ENCODE measurements at regions not wholly inside any gene's neighbourhood (a gene's known extent, or its start where the extent isn't known, plus 50 kb on each side); places are given as distances from the start of the nearest gene placed in this dataset.
"Not testable (repeated sequence)": the region's sequence is repeated elsewhere in the genome, so short reads cannot be mapped to it uniquely, and the experiment has no call there.

GRCh38 chr5:99187611-99188010 lies 258.8 kb upstream of the CHD1 start:
- DNase-seq (ENCODE audit: low read depth), result no peak
- TF ChIP-seq CTCF (conservative IDR thresholded peaks at IDR 0.05; ENCODE audit: low read depth, low read length), result no peak
- H3K4me3 ChIP-seq (ENCODE audit: low read depth, low read length), result no peak overlapping the region

DNA sequence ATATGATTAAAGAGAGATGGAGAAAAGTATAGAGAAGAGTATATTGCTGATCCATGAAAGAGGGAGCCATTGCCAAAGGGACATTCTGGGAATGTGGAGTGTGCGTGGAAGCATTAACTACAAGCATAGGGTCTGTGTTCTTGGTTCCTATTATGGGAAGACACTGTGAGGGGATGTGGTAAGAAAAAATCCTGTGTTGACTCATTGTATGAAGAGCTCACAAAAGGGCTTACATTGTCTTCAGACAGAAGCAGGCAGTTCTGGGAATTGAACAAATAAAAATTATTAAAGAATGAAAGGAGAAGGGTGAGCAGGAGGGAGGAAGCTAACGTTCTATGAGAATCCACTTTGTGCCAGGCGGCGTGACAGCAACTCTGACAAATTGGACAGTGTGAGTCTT lies 250.4 kb upstream of the CHD1 start:
- H3K4me3 ChIP-seq (ENCODE audit: low read depth, low read length), result no peak overlapping the region
- no peak for DNase-seq (ENCODE audit: low read depth)
- no peak for TF ChIP-seq CTCF (conservative IDR thresholded peaks at IDR 0.05; ENCODE audit: low read depth, low read length)

GRCh38 chr5:99177796-99178195 lies 249.0 kb upstream of the CHD1 start:
- DNase-seq (ENCODE audit: low read depth), result no peak
- no peak for TF ChIP-seq CTCF (conservative IDR thresholded peaks at IDR 0.05; ENCODE audit: low read depth, low read length)
- H3K4me3 ChIP-seq (ENCODE audit: low read depth, low read length), result no peak overlapping the region

DNA sequence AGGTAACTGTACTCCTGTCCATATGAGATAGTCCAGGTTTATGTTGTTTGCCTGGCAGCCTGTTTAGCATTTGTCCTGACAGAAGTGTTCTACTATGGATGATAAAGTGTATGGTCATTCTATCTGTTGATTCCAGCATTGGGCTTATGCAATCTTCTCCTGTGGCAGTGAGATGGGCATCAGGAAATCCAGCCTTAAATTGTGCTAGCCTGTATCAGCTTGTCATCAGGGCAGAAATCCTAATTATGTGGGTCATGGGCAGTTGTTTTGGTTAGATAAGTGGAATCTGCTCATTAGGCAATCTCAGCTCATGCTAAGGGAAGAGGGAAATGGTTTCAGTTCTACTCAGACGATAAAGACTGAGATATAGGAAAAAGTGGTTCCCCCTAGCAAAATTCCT lies 247.4 kb upstream of the CHD1 start:
- H3K4me3 ChIP-seq (ENCODE audit: low read depth, low read length), result no peak overlapping the region
- no peak for TF ChIP-seq CTCF (conservative IDR thresholded peaks at IDR 0.05; ENCODE audit: low read depth, low read length)
- peak; percentile 9 for DNase-seq (ENCODE audit: low read depth)

DNA sequence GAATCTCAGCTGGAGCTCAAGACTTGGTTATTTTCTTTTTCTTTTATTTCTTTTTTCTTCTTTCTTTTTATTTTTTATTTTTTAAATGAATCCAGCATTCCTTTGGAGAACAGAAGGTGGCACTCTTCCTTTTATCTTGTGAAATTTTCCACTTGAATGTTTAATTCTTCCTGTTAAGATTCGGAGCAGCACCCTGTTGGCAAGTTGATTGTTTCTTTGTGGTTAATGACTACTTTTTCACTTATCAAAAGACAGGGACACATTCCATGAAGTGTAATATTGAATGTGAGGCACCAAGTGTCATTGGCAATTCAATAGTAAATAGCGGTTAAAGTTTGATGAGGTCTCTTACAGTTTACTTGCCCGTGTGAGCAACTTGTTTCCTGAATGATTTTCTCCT lies 240.5 kb upstream of the CHD1 start:
- TF ChIP-seq CTCF (conservative IDR thresholded peaks at IDR 0.05; ENCODE audit: low read depth, low read length), result peak; percentile 51
- DNase-seq (ENCODE audit: low read depth), result peak; percentile 49
- no peak overlapping the region for H3K4me3 ChIP-seq (ENCODE audit: low read depth, low read length)

- H3K4me3 ChIP-seq (ENCODE audit: low read depth, low read length); DNase-seq (ENCODE audit: low read depth): not testable (repeated sequence)
These were observed 232.7 kb upstream of the CHD1 start for GRCh38 chr5:99161538-99161937.

GRCh38 chr5:99156688-99157087 lies 227.9 kb upstream of the CHD1 start:
- no peak overlapping the region for H3K4me3 ChIP-seq (ENCODE audit: low read depth, low read length)
- DNase-seq (ENCODE audit: low read depth), result no peak
- TF ChIP-seq CTCF (conservative IDR thresholded peaks at IDR 0.05; ENCODE audit: low read depth, low read length), result no peak

GRCh38 chr5:99143283-99143795 lies 214.5 kb upstream of the CHD1 start:
- not testable (repeated sequence) for H3K4me3 ChIP-seq (ENCODE audit: low read depth, low read length); DNase-seq (ENCODE audit: low read depth)
